Midbrain (tissue), 1 donor: ENCODE measurements at regions not wholly inside any gene's neighbourhood (a gene's known extent, or its start where the extent isn't known, plus 50 kb on each side); places are given as distances from the start of the nearest gene placed in this dataset.
"Not testable (repeated sequence)": the region's sequence is repeated elsewhere in the genome, so short reads cannot be mapped to it uniquely, and the experiment has no call there.

Source experiments
- DNase-seq: peaks from one replicate; lab custom pipeline; 2025; lab: John Stamatoyannopoulos, UW

GRCh38 chr1:88538222-88538899 lies 145.7 kb upstream of the PKN2 start:
- no peak for DNase-seq

- no peak for DNase-seq
These were observed 143.8 kb upstream of the PKN2 start for GRCh38 chr1:88540255-88540654.

- DNase-seq, result no peak
These were observed 142.5 kb upstream of the PKN2 start for GRCh38 chr1:88541596-88541995.

- no peak for DNase-seq
These were observed 139.9 kb upstream of the PKN2 start for GRCh38 chr1:88544195-88544594.

- DNase-seq, result peak; percentile 31
These were observed 134.5 kb upstream of the PKN2 start for GRCh38 chr1:88549536-88549935.

GRCh38 chr1:88552226-88552625 lies 131.8 kb upstream of the PKN2 start:
- no peak for DNase-seq

GRCh38 chr1:88557014-88557413 lies 127.1 kb upstream of the PKN2 start:
- DNase-seq, result no peak

GRCh38 chr1:88560621-88561020 lies 123.5 kb upstream of the PKN2 start:
- DNase-seq, result no peak

GRCh38 chr1:88562991-88563390 lies 121.1 kb upstream of the PKN2 start:
- no peak for DNase-seq

GRCh38 chr1:88566615-88567387 lies 117.3 kb upstream of the PKN2 start:
- no peak for DNase-seq

- no peak for DNase-seq
These were observed 112.6 kb upstream of the PKN2 start for GRCh38 chr1:88571506-88571905.

- no peak for DNase-seq
These were observed 104.5 kb upstream of the PKN2 start for GRCh38 chr1:88579598-88579997.

- DNase-seq, result no peak
These were observed 102.4 kb upstream of the PKN2 start for GRCh38 chr1:88581703-88582102.

- DNase-seq, result no peak
These were observed 90.7 kb upstream of the PKN2 start for GRCh38 chr1:88593358-88593757.

GRCh38 chr1:88595355-88596002 lies 88.6 kb upstream of the PKN2 start:
- DNase-seq, result no peak

- DNase-seq, result not testable (repeated sequence)
These were observed 86.1 kb upstream of the PKN2 start for GRCh38 chr1:88597973-88598372.

- no peak for DNase-seq
These were observed 75.7 kb upstream of the PKN2 start for GRCh38 chr1:88608139-88608943.

GRCh38 chr1:88609051-88609450 lies 75.0 kb upstream of the PKN2 start:
- DNase-seq, result no peak

GRCh38 chr1:88610687-88611086 lies 73.4 kb upstream of the PKN2 start:
- DNase-seq, result no peak

- no peak for DNase-seq
These were observed 71.8 kb upstream of the PKN2 start for GRCh38 chr1:88612292-88612691.

GRCh38 chr1:88612773-88613172 lies 71.3 kb upstream of the PKN2 start:
- DNase-seq, result no peak

GRCh38 chr1:88618331-88618730 lies 65.7 kb upstream of the PKN2 start:
- DNase-seq, result no peak
